Panc1 (cell line): ENCODE measurements at regions not wholly inside any gene's neighbourhood (a gene's known extent, or its start where the extent isn't known, plus 50 kb on each side); places are given as distances from the start of the nearest gene placed in this dataset.

Experiments
- CTCF ChIP-seq: fragments of 450-650 bp; IDR thresholded peaks from 2 replicates; pipeline ENCODE4 v1.5.1; 2017; ENCODE audit warnings: mild to moderate bottlenecking
- POLR2AphosphoS5 ChIP-seq: IDR thresholded peaks from 2 replicates; pipeline ENCODE4 v1.6.1; 2012; ENCODE audit warnings: mild to moderate bottlenecking, low read depth, low read length, moderate library complexity
- REST ChIP-seq, 2 experiments: IDR thresholded peaks; 2 replicates each; pipeline ENCODE4 v1.6.1; 2011 to 2012; ENCODE audit warnings: low read depth in 2 of 2, control low read depth in 1 of 2, low read length in 1 of 2, mild to moderate bottlenecking in 1 of 2, moderate library complexity in 1 of 2; ENCODE audit not compliant: insufficient read depth in 1 of 2
- SIN3A ChIP-seq: IDR thresholded peaks from 2 replicates; pipeline ENCODE4 v1.6.1; 2012; ENCODE audit warnings: low read depth, mild to moderate bottlenecking, low read length, moderate library complexity, borderline replicate concordance; ENCODE audit not compliant: insufficient read depth
- TCF7L2 ChIP-seq: IDR thresholded peaks from 2 replicates; pipeline ENCODE4 v1.6.1; 2011; ENCODE audit warnings: mild to moderate bottlenecking, low read depth, low read length, inconsistent platforms

GRCh38 chr4:13103382-13104015 is 380.6 kb downstream of the RAB28 start:
- TF ChIP-seq CTCF (no peak), POLR2AphosphoS5 (no peak), SIN3A (no peak), TCF7L2 (no peak), REST (IDR thresholded peaks at IDR 0.05; ENCODE audit: insufficient read depth in 1 of 2, low read depth in 2 of 2, low read length in 1 of 2) (no peak)
